ENCODE measurements at regions not wholly inside any gene's neighbourhood (a gene's known extent, or its start where the extent isn't known, plus 50 kb on each side); places are given as distances from the start of the nearest gene placed in this dataset.
"Not testable (repeated sequence)": the region's sequence is repeated elsewhere in the genome, so short reads cannot be mapped to it uniquely, and the experiment has no call there.

DNA sequence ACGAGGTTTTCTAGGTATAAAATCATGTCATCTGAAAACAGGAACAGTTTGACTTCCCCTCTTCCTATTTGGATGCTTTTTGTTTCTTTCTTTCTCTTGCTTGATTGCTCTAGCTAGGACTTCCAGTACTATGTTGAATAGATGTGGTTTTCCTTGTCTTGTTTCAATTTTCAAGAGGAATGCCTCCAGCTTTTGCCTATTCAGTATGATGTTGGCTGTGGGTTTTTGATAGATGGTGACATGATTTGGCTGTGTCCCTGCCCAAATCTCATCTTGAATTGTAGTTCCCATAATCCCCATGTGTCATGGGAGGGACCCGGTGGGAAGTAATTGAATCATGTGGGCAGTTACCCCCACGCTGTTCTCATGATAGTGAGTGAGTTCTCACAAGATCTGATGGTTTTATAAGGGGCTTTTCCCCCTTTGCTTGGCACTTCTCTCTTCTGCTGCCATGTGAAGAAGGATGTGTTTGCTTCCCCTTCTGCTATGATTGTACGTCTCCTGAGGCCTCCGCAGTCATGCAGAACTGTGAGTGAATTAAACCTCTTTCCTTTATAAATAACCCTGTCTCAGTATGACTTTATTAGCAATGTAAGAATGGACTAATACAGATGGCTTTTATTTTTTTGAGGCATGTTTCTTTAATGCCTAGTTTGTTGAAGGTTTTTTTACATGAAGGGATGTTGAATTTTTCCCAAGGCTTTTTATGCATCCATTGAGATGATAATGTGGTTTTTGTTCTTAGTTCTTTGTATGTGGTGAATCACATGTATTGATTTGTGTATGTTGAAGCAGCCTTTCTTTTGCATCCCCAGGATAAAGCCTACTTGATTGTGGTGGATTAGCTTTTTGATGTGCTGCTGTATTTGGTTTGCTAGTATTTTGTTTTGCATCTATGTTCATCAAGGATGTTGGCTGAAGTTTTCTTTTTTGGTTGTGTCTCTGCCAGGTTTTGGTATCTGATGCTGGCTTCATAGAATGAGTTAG is 239.1 kb downstream of the THBS2 start:
- no peak for DNase-seq (ENCODE audit: low read depth)

DNA sequence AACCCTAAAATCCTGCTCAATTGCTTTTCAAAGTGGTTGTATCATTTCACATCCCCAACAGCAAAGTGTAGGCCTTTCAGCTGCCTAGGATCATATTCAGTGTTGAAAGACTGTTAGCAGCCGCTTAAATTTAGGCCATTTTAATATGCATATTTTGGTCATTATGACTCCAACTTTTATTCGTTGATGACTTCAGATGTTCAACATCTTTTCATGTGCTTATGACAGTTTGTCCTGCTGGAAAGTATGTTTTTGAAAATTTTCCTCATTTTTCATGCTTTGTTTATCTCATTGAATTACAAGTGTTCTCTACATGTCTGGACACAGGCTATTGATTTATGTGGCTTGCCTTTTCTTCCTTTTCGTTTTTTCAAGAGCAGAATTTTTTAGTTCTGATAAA is 244.0 kb downstream of the THBS2 start:
- DNase-seq (ENCODE audit: low read depth), result no peak

DNA sequence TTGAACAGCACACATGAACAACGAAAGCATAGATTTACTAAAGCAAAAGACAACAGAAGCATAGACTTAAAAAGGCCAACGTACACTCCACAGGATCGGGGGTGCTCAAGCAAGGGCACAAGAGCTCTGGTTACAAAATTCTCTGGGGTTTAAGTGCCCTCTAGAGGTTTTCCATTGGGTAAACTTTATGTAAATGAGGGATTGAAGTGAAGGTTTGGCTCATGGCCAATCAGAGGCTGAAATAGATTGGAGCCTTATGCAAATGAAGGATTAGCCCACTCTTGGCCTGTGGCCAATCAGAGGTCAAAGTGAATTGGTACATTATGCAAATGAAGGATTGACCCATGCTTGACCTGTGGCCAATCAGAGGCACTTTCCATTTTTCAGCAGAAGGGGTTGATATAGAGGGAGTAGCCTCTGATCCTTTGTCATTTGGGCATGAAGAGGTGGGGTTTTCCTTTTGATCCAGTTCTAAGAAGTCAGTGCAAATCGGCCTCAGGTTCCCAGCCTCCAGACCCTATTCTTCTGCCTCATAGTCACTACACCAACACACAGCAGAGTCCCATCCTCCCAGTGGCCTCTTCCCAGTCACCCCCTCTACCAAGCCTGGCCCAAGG is 244.9 kb downstream of the THBS2 start:
- no peak for DNase-seq (ENCODE audit: low read depth)

DNA sequence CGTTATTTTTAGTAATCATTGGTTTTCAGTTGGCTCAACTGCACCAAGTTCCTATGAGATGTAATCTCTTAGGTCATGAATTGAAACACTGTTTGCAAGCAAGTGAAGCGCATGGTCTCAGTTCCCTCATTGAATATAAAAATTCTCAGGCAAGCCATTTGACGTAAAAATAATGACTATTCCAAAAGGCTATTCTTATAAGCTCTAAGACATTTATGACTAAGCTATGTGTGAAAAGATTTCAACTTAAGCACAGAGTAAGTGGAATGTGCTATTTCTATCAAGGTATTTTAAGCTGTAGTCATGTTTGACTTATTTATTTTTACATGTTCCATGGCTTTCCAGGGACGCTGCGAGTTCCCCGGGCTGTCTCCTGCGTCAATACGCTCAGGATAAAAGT is 248.5 kb downstream of the THBS2 start:
- no peak for DNase-seq (ENCODE audit: low read depth)

DNA sequence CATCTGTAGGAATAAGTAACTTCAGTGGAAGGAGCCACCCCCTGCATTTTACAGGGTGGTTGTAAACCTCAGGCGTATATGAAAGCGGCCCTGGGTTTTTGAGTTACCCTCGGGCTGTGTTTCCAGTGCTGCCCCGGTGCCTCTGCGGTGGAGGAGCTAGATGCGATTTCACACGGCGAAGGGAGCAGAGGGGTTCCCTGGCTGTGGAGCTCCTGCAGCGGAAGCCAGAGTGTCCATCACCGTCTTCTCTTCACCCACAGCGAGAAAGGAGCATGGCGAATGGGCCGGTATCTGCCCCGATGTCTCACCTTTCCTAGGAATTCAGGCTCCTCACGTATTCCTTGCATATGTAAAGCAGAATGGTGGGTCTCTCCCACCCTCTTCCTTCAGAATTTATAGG is 253.6 kb downstream of the THBS2 start:
- no peak for DNase-seq (ENCODE audit: low read depth)

DNA sequence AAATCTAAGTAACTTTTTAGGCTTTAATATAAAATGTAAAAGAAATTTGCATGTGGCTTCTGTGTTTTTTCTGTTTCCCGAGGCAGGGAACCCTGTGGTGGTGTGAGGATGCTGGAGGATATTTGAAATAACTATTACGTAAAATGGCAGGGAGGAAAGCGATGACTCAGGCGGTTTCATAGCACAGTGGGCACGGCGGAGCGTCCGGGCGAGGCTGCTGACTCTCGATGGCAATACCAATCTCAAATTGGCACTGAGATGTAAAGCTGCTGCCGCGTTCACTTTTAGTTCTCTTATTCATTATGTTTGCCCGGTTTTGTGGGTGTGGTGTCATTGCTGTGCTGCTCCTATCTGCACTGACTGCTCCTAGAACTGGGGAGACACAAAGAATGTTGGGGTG is 254.3 kb downstream of the THBS2 start:
- no peak for DNase-seq (ENCODE audit: low read depth)

DNA sequence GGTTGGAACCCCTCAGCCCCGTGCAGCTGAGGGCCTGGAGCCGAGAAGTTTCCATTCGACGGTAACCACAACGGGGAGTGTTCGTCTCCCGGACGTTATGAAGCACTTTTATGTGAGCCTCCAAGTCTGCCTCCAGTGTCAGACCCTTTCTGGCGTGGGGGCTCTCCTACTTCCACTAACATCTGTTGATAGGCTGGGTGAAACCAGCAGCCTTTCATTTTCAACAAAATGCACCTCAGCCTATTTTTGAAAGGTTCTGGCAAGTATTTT is 257.4 kb downstream of the THBS2 start:
- no peak for DNase-seq (ENCODE audit: low read depth)

DNA sequence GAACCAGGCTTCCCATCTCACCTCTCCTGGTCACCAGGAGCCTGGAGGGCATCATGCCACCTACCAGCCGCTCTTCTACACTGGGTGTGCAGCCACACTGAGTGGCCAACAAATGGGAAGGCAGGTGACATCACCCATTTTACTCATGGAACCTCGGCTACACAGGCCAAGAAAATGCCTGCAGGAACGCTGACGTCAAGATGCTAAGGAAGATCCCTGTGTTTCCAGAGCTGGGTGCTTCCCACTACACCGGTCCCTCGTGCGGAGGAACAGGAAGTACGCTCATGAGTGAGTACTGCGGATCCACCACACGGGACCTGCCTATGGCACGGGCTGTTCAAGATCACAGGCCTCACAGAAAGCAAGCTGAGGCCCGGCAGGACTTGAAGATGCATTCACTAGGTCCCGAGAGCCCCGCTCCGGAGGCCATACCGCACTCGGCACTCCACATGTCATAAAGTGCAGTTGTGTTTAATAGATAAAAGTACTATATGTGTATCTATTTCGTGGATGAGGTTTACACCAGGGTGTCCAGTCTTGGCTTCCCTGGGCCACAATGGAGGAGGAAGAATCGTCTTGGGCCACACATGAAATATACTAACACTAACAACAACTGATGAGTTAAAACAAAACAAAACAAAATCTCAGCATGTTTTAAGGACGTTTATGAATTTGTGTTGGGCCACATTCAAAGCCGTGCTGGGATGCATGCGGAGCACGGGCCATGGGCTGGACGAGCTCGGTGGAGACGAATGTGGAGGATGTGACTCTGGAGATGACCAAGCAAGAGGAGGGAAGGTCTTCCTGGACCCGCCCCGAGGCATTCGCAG is 257.9 kb downstream of the THBS2 start:
- no peak for DNase-seq (ENCODE audit: low read depth)

DNA sequence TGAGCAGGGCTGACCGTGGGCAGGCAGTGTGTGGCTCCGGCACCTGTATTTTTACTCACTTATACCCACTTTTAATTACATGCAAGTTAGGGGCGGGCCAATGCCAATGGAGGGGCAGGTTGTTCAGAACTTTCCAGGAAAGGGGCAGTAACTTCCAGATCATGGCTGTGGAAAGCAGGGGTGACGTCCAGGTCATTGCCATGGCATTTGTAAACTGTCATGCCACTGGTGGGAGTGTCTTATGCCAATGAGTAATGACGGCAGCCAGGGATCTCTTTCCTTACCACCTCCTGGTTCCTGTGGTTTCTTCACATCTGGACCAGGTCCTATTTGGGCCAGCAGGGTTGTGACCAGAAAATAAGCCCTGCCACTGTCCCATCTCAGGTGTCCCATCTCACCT is 258.7 kb downstream of the THBS2 start:
- DNase-seq (ENCODE audit: low read depth), result no peak

DNA sequence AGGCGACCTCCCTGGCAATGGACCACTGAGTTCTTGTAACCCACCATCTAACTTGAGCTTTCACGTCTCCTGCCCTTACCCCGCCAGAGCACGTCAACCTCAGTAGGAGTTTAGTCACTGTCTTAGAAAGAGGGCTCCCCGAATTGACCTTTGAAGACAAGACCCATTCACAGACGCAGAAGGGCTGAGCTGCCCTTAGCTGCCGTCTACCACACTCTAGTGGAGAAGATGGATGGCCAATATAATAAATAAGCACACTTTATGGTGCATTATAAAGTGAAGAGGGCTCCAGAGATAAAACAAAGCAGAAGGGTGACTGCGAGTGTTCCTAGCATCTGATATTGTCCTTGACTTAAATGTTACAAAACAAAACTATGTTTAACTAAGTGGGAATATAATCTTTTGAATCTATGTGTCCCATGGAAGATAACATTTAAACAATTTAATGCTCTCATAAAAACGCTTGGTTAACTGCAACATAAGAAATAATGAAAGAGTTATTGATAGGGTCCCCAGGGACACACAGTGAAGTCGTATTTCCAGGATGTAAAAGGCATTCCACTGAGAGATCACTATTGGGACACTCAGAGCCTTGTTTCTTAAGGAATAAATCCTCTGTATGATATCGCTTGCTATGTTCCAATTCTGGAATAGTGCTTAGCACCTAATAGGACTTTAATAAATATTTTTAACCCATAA is 261.1 kb downstream of the THBS2 start:
- no peak for DNase-seq (ENCODE audit: low read depth)

DNA sequence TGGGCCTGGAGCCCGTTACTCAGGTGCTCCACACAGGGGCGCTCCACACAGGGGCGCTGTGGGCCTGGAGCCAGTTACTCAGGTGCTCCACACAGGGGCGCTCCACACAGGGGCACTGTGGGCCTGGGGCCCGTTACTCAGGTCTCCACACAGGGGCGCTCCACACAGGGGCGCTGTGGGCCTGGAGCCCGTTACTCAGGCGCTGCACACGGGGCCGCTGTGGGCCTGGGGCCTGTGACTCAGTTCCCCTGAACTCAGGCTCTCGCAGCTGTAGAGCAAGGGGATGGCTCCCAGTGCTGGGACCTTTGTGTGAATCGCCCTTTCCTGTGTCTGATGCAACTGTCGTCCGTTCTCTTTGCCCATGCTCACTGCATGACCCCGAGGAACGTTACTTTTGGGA is 262.0 kb downstream of the THBS2 start:
- DNase-seq (ENCODE audit: low read depth), result not testable (repeated sequence)

DNA sequence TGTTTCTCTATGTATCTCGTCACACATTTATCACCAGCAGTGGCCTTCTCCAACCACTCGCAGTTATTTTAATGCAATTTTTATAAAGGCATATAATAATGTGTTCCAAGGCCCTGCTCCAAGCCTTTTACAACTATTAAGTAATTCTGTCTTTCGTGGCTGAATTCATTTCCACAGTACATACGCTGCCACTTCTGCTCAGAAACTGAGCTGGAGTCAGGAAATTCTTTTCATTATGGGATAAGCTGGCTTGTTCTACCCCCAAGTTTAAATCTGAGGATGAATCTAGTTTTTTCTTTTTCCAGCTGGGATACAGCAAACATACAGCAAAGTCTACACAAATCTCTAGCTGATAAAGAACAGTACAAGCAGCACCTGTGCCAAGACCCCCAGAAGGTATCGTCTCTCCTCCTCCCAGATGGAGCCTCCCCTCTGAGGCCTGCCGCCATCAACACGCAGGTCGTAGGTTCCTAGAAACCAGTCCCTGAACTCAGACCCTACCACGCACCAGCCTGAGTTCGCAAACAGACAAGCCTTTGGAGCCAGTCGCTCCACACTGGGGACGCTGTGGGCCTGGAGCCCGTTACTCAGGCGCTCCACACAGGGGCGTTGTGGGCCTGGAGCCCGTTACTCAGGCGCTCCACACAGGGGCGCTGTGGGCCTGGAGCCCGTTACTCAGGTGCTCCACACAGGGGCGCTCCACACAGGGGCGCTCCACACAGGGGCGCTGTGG is 263.5 kb downstream of the THBS2 start:
- no peak for DNase-seq (ENCODE audit: low read depth)

DNA sequence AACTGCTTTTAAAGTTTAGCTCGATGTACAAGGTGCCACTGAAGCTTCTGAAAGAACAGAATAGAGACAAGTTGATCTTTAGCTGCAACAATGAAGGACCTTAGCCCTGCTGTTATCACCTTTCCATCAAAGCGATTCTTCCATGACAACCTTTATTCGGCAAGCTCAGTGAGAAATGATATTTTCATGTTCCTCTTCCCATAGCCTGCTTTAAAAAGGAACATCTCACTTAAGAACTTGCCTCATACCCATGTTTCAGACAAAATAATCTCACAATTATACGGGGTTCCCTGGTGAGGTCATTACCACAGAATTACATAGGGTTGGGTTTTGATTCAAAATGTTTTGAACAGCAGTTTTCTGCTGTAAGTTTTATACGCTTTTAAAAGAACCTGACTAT is 264.2 kb downstream of the THBS2 start:
- DNase-seq (ENCODE audit: low read depth), result no peak

DNA sequence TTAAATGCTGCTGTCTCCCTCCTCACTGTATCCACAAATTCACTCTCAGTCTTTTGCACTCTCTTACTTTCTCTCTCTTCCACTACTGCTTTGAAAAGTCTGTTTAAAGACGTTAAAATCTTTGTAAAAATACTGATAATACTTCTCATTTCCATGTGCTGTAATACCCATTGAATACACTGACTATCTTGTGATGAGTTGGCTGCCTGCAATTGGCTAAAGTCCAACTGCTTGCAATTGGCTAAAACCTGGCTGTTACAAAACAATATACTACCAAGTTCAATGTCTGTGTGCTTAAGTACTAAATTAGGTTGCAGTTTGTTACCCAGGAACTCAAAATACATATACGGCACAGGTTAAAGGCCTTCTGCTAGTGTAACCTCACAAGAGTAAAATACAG is 264.8 kb downstream of the THBS2 start:
- no peak for DNase-seq (ENCODE audit: low read depth)

DNA sequence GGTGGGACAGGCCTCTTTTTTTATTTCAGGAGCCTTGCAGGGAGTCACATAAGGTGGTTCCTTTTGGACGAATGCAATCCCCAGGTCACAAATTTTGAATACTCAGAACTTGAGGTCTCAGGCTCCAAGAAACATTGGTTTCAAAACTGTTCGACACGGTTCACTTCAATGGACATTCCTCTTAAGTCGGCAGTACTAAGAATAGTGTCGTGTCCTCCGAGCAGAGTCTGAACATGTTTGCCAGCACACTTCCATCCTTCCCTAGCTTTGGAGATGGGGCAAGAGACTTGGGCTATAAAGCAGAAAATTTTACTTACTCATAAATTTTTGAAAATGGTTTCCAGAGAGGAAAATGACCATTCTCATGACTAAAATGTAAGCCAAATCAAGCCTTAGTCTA is 265.4 kb downstream of the THBS2 start:
- no peak for DNase-seq (ENCODE audit: low read depth)

DNA sequence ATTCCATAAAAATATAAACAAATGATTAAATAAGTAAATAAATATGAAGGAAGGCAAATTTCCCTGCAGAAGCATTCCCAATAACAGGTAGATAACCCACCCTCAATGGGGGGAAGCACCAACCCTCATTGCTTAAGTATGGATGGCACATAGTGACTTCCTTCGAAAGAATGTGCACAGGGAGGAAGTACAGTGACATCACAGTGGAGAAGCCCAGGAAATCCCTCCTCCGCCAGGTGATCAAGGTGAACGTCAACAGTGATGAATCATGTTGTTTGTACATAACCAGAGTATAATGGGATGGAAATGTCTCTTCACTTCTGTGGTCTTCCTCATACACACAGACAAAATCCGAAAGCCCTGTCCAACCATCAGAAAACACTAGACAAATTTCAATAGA is 267.9 kb downstream of the THBS2 start:
- no peak for DNase-seq (ENCODE audit: low read depth)

DNA sequence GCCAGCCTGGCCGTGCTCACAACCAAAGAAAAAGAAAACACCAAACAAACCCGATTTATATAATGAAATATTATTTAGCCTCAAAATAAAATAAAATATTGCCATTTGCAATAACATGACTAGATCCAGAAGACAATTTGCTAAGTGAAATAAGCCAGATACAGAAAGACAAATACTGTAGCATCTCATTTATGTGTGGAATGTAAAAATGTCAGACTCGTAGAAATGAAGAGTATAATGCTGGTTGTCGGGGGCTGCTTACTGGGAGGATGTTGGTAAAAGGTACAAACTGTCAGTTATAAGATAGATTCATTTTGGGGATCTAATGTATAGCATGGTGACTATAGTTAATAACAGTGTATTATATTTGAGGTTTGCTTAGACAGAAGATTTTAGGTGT is 269.7 kb downstream of the THBS2 start:
- DNase-seq (ENCODE audit: low read depth), result no peak

DNA sequence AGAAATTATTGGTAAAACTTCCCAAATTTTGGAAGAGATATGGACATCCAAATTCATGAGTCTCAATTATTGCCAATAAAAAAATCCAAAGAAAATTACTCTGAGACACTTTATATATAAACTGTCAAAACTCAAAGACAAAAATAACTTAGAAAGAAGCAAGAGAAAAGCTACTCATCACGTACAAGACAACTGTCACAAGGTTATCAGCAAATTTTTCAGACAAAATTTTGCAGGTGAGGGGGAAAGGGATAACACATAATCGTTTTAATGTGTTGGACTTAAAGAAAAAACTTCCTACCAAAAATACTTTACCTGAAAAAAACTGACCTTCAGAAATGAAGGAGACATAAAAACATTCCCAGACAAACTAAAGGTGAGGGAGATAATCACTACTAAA is 272.5 kb downstream of the THBS2 start:
- no peak for DNase-seq (ENCODE audit: low read depth)

DNA sequence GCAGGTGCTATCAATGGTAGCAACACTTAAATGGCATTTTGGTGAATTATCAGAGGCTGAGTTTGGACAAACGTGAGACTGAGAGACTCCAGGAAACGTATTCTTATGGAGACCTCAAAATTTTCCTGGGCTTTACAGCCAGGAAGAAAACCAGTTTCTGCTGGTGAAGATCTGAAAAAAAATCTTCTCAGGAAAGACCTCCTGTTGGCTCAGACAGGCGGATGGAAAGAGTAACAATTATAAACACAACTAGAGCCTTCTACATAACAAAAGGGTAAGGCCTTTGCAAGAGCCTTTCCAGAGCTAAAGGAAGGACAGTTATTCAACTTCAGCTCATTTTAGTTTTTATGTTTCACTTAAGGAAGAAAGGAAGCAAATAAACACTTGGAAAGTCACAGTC is 274.4 kb downstream of the THBS2 start:
- no peak for DNase-seq (ENCODE audit: low read depth)

DNA sequence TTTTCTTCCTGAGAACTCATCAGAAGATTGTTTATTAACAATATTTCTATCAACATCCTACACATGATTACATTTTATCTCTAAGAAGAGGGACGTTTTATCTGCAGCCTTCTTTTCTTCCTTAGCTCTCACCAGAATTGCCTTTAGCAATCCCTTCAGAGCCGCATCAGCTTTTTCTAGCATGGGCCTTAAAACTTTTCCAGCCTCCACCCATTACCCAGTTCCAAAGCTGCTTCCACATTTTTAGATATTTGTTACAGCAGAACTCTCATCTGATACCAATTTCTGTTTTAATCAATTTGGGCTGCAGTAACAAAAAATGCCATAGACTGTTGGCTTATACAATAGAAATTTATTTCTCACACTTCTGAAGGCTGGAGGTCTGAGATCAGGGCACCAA is 281.5 kb downstream of the THBS2 start:
- DNase-seq (ENCODE audit: low read depth), result no peak

DNA sequence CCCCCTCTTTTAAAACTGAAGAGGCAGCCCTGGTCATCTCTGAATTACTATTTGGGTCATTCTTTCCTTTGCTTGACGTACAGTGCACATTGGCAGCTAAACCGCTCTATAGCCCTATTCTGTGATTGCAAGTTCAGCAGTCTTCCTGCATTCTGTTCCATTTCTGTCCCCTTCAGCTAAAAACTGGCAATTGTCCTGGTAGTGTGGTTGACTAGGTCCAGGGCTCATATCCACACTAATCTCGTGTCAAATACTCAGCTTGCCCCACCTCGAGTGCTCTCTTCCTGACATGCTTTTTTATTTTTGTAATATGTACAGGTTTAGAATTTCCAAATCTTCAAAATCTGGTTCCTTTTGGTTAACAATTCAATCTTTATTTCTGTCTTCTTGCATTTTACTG is 282.1 kb downstream of the THBS2 start:
- no peak for DNase-seq (ENCODE audit: low read depth)

DNA sequence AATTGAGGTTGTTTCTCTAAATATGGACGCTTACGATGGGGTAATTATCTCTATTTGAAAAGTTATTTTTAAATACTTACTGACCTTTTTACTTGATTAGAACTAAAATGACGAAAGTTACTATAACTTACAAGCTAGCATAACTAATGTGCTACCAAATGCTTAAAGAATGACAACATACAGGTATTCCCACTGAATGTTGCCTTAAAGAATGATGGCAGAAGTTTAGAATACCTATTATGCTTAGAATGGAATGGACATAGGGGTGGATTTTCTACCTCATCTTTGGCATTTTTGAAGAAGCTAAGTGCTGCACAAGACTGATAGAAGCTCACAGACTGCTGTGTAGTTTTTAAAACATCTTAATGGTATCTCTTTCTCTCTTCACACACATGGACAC is 284.8 kb downstream of the THBS2 start:
- no peak for DNase-seq (ENCODE audit: low read depth)

Measured in activated T-helper 9 cell treated with anti-CD3 and anti-CD28 coated beads, Interleukin-2, amount 50 U/mL, for 16 hours (primary cell).